ENCODE measurements at regions not wholly inside any gene's neighbourhood (a gene's known extent, or its start where the extent isn't known, plus 50 kb on each side); places are given as distances from the start of the nearest gene placed in this dataset.

- no peak for DNase-seq
These were observed 236.0 kb downstream of the UTP18 start for GRCh38 chr17:51496378-51496777.

GRCh38 chr17:51499897-51500296 is 239.6 kb downstream of the UTP18 start:
- DNase-seq: no peak

- no peak for DNase-seq
These were observed 240.1 kb downstream of the UTP18 start for GRCh38 chr17:51500454-51500853.

- DNase-seq: no peak
These were observed 245.1 kb downstream of the UTP18 start for GRCh38 chr17:51505450-51505849.

- no peak for DNase-seq
These were observed 247.1 kb downstream of the UTP18 start for GRCh38 chr17:51507444-51507843.

- DNase-seq: no peak
These were observed 247.7 kb downstream of the UTP18 start for GRCh38 chr17:51508048-51508447.

- no peak for DNase-seq
These were observed 250.6 kb downstream of the UTP18 start for GRCh38 chr17:51510940-51511339.

GRCh38 chr17:51512220-51512907 is 252.0 kb downstream of the UTP18 start:
- no peak for DNase-seq

- DNase-seq: no peak
These were observed 256.6 kb downstream of the UTP18 start for GRCh38 chr17:51516924-51517323.

GRCh38 chr17:51524524-51524923 is 264.2 kb downstream of the UTP18 start:
- no peak for DNase-seq

GRCh38 chr17:51526507-51526906 is 266.2 kb downstream of the UTP18 start:
- DNase-seq: no peak

GRCh38 chr17:51527225-51527982 is 267.1 kb downstream of the UTP18 start:
- DNase-seq: no peak

GRCh38 chr17:51528111-51528510 is 267.8 kb downstream of the UTP18 start:
- no peak for DNase-seq

GRCh38 chr17:51533219-51533618 is 272.9 kb downstream of the UTP18 start:
- no peak for DNase-seq

GRCh38 chr17:51533821-51534220 is 273.5 kb downstream of the UTP18 start:
- DNase-seq: no peak

GRCh38 chr17:51536627-51537026 is 276.3 kb downstream of the UTP18 start:
- no peak for DNase-seq

- DNase-seq: no peak
These were observed 277.7 kb downstream of the UTP18 start for GRCh38 chr17:51537996-51538550.

- no peak for DNase-seq
These were observed 279.8 kb downstream of the UTP18 start for GRCh38 chr17:51540151-51540550.

- no peak for DNase-seq
These were observed 280.9 kb downstream of the UTP18 start for GRCh38 chr17:51541215-51541614.

GRCh38 chr17:51546114-51546513 is 285.8 kb downstream of the UTP18 start:
- DNase-seq: no peak

GRCh38 chr17:51548125-51548524 is 287.8 kb downstream of the UTP18 start:
- no peak for DNase-seq

- no peak for DNase-seq
These were observed 294.8 kb downstream of the UTP18 start for GRCh38 chr17:51555153-51555552.

GRCh38 chr17:51559778-51560177 is 299.4 kb downstream of the UTP18 start:
- DNase-seq: no peak

GRCh38 chr17:51560398-51560797 is 300.1 kb downstream of the UTP18 start:
- no peak for DNase-seq

Data from NCI-H1417 treated with DMSO at 0.1 percent for 48 hours (cell line).